Fibroblast of lung (primary cell): ENCODE measurements at regions not wholly inside any gene's neighbourhood (a gene's known extent, or its start where the extent isn't known, plus 50 kb on each side); places are given as distances from the start of the nearest gene placed in this dataset.

Experiments used
- CTCF ChIP-seq, 2 donors: IDR thresholded peaks in 1 of 2; conservative IDR thresholded peaks in 1 of 2; 1 replicate in 1 of 2; 2 replicates in 1 of 2; pipeline ENCODE4 v1.5.1; 2011 to 2012; ENCODE audit warnings: low read length in 2 of 2, control low read depth in 1 of 2, inconsistent platforms in 1 of 2, low read depth in 1 of 2, mild to moderate bottlenecking in 1 of 2
- EZH2 ChIP-seq: IDR thresholded peaks from 2 replicates; pipeline ENCODE4 v1.5.1; 2012; ENCODE audit warnings: low read length, control low read depth, mild to moderate bottlenecking; ENCODE audit errors: missing control alignments

GRCh38 chr15:26374806-26375205 is 398.1 kb downstream of the GABRB3 start:
- no peak for TF ChIP-seq CTCF (conservative IDR thresholded peaks at IDR 0.05 in 1 of 2, IDR thresholded peaks at IDR 0.05 in 1 of 2; ENCODE audit: low read depth in 1 of 2, low read length in 2 of 2)
- TF ChIP-seq EZH2, result no peak
